Activated T-cell treated with anti-CD3 and anti-CD28 coated beads, Interleukin-2, amount 50 U/mL, for 24 hours (primary cell): ENCODE measurements at regions not wholly inside any gene's neighbourhood (a gene's known extent, or its start where the extent isn't known, plus 50 kb on each side); places are given as distances from the start of the nearest gene placed in this dataset.
"Not testable (repeated sequence)": the region's sequence is repeated elsewhere in the genome, so short reads cannot be mapped to it uniquely, and the experiment has no call there.

ENCODE experiments used
- DNase-seq: peaks from one replicate; pipeline ENCODE4 v3.0.0-alpha.2; 2020
- H3K27ac Mint-ChIP-seq: 2 replicates; pipeline ENCODE4 v1.8.0; 2020; ENCODE audit warnings: mild to moderate bottlenecking, mixed read lengths
- H3K27me3 Mint-ChIP-seq: 2 replicates; pipeline ENCODE4 v1.8.0; 2020; ENCODE audit warnings: mixed read lengths
- H3K36me3 Mint-ChIP-seq: 2 replicates; pipeline ENCODE4 v1.8.0; 2020; ENCODE audit warnings: low read depth, mixed read lengths
- H3K4me1 Mint-ChIP-seq: 2 replicates; pipeline ENCODE4 v1.8.0; 2020; ENCODE audit warnings: low read depth, mixed read lengths
- H3K4me3 Mint-ChIP-seq: 2 replicates; pipeline ENCODE4 v1.8.0; 2020; ENCODE audit warnings: mild to moderate bottlenecking, moderate library complexity, mixed read lengths
- H3K9me3 Mint-ChIP-seq: 2 replicates; pipeline ENCODE4 v1.8.0; 2020; ENCODE audit warnings: mixed read lengths

DNA sequence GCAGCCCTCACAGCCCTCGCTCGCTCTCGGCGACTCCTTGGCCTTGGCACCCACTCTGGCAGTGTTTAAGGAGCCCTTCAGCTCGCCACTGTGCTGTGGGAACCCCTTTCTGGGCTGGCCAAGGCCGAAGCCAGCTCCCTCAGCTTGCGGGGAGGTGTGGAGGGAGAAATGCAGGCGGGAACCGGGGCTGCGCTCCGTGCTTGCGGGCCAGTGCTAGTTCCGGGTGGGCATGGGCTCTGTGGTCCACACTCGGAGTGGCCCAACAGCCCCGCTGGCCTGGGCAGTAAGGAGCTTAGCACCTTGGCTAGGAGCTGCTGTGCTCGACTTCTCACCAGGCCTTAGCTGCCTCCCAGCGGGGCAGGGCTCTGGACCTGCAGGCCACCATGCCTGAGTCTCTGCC, 192.6 kb downstream of the COX18 start:
- no peak for DNase-seq
- H3K4me3 Mint-ChIP-seq: no peak overlapping the region
- H3K27me3 Mint-ChIP-seq: no peaks in the 10 kb centered on the region
- H3K4me1 Mint-ChIP-seq: no peaks in the 10 kb centered on the region
- H3K9me3 Mint-ChIP-seq: no peaks in the 10 kb centered on the region
- no peak overlapping the region for H3K27ac Mint-ChIP-seq
- H3K36me3 Mint-ChIP-seq: no peaks in the 10 kb centered on the region

DNA sequence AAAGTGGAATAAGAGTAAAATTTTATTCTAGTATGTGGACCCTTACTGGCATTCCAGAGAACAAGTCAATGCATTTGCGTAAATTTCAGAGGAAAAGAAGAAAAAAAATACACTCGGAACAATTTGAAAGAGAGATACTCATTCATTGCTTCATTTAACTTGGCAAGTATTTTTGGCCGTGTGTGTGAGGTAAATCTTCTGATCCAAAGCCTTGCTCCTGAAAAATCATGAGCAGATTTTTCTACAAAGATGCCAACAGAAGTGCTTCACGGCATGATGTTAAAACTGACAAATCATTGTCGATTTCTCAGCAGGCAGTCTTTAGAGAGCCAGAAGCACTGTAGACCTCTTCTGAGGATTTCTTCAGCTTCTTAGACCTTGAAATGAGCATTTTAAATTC, 194.0 kb downstream of the COX18 start:
- Mint-ChIP-seq H3K4me3 (no peak overlapping the region), H3K36me3 (no peaks in the 10 kb centered on the region), H3K27me3 (no peaks in the 10 kb centered on the region), H3K4me1 (no peaks in the 10 kb centered on the region), H3K9me3 (no peaks in the 10 kb centered on the region), H3K27ac (no peak overlapping the region)
- DNase-seq: no peak

DNA sequence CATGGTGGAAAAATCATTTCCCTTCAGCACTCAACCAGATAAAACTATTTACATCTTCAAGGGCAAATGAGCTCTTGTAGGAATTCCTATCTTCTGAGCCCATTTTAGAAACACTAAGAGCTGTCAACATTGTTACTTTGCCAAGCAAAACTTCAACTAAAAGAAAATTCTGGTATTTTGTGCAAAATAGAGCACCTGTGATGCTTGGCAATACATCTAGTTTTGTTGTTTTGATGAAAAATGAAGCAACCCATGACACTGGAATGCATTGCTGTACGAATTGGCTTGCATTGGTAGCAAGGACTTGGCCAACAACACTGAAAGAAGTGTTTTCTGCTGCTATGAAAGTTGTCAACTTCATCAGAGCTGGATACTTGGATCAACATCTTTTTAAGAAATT, 194.4 kb downstream of the COX18 start:
- no peak for DNase-seq
- Mint-ChIP-seq H3K27me3 (no peaks in the 10 kb centered on the region), H3K4me3 (no peak overlapping the region), H3K9me3 (no peaks in the 10 kb centered on the region), H3K4me1 (no peaks in the 10 kb centered on the region), H3K36me3 (no peaks in the 10 kb centered on the region), H3K27ac (no peak overlapping the region)

DNA sequence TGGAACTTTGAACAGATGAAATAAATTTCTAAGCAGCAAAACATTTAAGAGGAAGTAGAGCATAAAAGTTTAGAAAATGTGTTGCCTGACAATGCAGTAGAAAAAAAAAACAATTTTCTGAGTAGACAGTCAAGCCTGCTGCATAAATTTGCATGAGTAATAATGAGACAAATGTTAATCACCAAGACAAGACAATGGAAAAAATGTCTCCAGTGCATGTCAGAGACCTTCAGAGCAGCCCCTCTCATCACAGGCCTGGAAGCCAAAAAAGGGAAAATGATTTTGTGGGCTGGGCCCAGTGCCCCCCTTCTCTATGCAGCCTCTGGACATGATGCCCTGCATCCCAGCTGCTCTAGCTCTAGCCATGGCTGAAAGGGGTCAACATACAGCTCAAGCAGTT, 204.6 kb downstream of the COX18 start:
- Mint-ChIP-seq H3K27me3 (no peaks in the 10 kb centered on the region), H3K4me3 (no peak overlapping the region), H3K9me3 (peaks cover 10% of the 10 kb centered on the region), H3K27ac (peak overlapping the region; percentile 19), H3K36me3 (no peaks in the 10 kb centered on the region), H3K4me1 (peaks cover 10% of the 10 kb centered on the region)
- no peak for DNase-seq

DNA sequence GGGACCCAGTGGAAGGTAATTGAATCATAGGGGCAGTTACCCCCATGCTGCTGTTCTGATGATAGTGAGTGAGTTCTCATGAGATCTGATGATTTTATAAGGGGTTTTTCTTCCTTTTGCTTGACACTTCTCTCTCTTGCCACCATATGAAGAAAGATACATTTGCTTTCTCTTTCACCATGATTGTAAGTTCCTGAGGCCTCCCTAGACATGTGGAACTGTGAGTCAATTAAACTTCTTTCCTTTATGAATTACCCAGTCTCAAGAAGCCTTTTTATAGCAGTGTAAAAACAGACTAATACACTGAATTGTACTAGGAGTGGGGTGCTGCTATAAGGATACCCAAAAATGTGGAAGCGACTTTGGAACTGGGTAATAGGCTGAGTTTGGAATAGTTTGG, 205.2 kb downstream of the COX18 start:
- DNase-seq, H3K9me3 Mint-ChIP-seq, H3K4me3 Mint-ChIP-seq, H3K27me3 Mint-ChIP-seq, H3K36me3 Mint-ChIP-seq, H3K4me1 Mint-ChIP-seq: not testable (repeated sequence)
- peak overlapping the region; percentile 19 for H3K27ac Mint-ChIP-seq

GRCh38 chr4:72860766-72861165, 208.8 kb downstream of the COX18 start:
- H3K9me3 Mint-ChIP-seq: peaks cover 1% of the 10 kb centered on the region
- no peak for DNase-seq
- H3K27ac Mint-ChIP-seq: no peak overlapping the region
- no peak overlapping the region for H3K4me3 Mint-ChIP-seq
- H3K4me1 Mint-ChIP-seq: peaks cover 8% of the 10 kb centered on the region
- no peaks in the 10 kb centered on the region for H3K36me3 Mint-ChIP-seq
- no peaks in the 10 kb centered on the region for H3K27me3 Mint-ChIP-seq

GRCh38 chr4:72858328-72858727, 211.2 kb downstream of the COX18 start:
- no peaks in the 10 kb centered on the region for H3K4me1 Mint-ChIP-seq
- no peaks in the 10 kb centered on the region for H3K27me3 Mint-ChIP-seq
- no peaks in the 10 kb centered on the region for H3K9me3 Mint-ChIP-seq
- no peak overlapping the region for H3K4me3 Mint-ChIP-seq
- no peak overlapping the region for H3K27ac Mint-ChIP-seq
- no peaks in the 10 kb centered on the region for H3K36me3 Mint-ChIP-seq
- no peak for DNase-seq

- no peaks in the 10 kb centered on the region for H3K36me3 Mint-ChIP-seq
- H3K27me3 Mint-ChIP-seq: no peaks in the 10 kb centered on the region
- no peak for DNase-seq
- no peaks in the 10 kb centered on the region for H3K9me3 Mint-ChIP-seq
- no peaks in the 10 kb centered on the region for H3K4me1 Mint-ChIP-seq
- no peak overlapping the region for H3K27ac Mint-ChIP-seq
- H3K4me3 Mint-ChIP-seq: no peak overlapping the region
These were observed 211.7 kb downstream of the COX18 start for GRCh38 chr4:72857787-72858186.

- Mint-ChIP-seq H3K27me3 (no peaks in the 10 kb centered on the region), H3K4me1 (no peaks in the 10 kb centered on the region), H3K27ac (no peak overlapping the region), H3K9me3 (peaks cover 3% of the 10 kb centered on the region), H3K4me3 (no peak overlapping the region), H3K36me3 (no peaks in the 10 kb centered on the region)
- DNase-seq: no peak
These were observed 212.3 kb downstream of the COX18 start for GRCh38 chr4:72857216-72857615.

GRCh38 chr4:72846280-72847111, 223.0 kb downstream of the COX18 start:
- Mint-ChIP-seq H3K36me3 (no peaks in the 10 kb centered on the region), H3K4me1 (no peaks in the 10 kb centered on the region), H3K27ac (no peak overlapping the region), H3K4me3 (no peak overlapping the region), H3K27me3 (peaks cover 6% of the 10 kb centered on the region), H3K9me3 (no peaks in the 10 kb centered on the region)
- no peak for DNase-seq

DNA sequence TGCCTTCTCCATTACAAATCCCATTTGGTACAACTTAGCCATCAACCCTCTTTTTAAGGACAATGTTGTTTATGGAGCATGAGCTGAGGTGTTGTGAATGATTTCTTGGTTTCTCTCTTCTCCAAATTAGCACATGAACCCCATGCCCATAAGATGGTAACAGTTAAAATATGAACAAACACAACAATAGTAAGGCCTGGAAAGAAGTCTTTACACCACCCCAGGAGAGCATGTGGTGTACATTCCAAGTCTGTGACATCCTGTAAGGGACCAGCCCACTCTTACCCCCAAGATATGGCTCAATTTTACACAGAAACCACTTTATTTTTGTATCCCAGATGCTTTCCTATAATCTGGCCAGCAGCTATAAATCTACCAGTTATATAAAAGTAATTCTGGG, 226.1 kb downstream of the COX18 start:
- Mint-ChIP-seq H3K9me3 (no peaks in the 10 kb centered on the region), H3K27ac (no peak overlapping the region), H3K27me3 (peaks cover 6% of the 10 kb centered on the region), H3K36me3 (no peaks in the 10 kb centered on the region), H3K4me3 (no peak overlapping the region), H3K4me1 (no peaks in the 10 kb centered on the region)
- DNase-seq: no peak

DNA sequence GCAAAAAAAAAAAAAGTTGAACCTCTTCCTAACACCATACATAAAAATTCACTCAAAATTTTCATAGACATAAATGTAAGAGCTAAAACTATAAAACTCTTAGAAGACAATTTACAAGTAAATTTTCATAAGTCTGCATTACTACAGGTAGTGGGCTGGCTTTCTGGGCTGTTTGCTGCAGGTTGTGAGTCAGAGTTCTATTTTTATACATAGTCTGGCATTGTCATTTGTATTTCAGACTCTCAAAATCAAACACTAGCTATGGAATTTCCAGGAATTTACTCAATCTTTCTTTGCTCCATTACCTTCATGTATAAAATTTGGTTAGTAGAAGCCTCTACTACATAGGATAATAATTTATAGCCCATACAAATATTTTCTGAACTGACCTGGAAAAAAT, 227.2 kb downstream of the COX18 start:
- Mint-ChIP-seq H3K36me3 (no peaks in the 10 kb centered on the region), H3K4me1 (no peaks in the 10 kb centered on the region), H3K4me3 (no peak overlapping the region), H3K27me3 (peaks cover 4% of the 10 kb centered on the region), H3K27ac (no peak overlapping the region), H3K9me3 (no peaks in the 10 kb centered on the region)
- DNase-seq: no peak

GRCh38 chr4:72840166-72840565, 229.3 kb downstream of the COX18 start:
- not testable (repeated sequence) for H3K4me3 Mint-ChIP-seq, H3K27ac Mint-ChIP-seq, H3K9me3 Mint-ChIP-seq, DNase-seq, H3K36me3 Mint-ChIP-seq, H3K27me3 Mint-ChIP-seq, H3K4me1 Mint-ChIP-seq

DNA sequence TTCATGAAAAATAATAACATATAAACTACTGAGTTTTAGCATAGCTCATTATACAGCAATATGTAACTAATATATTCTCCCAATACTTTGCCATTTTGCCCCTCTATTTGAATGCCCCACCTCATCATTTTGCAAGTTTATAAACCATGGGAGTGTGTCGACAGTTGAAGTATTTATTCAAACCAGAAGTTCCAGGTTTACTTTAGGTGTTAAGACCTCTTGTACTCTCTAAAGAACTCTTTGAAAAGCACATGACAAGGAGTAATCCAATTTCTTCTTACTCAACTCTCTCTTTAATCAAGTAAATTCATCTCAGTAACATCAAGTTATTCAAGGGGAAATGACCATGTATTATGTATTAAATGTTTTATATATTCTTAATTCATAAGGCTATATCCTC, 240.7 kb downstream of the COX18 start:
- no peak for DNase-seq

GRCh38 chr4:72827968-72828367, 241.5 kb downstream of the COX18 start:
- Mint-ChIP-seq H3K27me3 (no peaks in the 10 kb centered on the region), H3K36me3 (no peaks in the 10 kb centered on the region), H3K4me3 (no peak overlapping the region), H3K9me3 (peaks cover 4% of the 10 kb centered on the region), H3K4me1 (no peaks in the 10 kb centered on the region), H3K27ac (no peak overlapping the region)
- DNase-seq: no peak

More for the DNA sequence above, 240.7 kb downstream of the COX18 start:
- H3K27me3 Mint-ChIP-seq: no peaks in the 10 kb centered on the region
- H3K4me3 Mint-ChIP-seq: no peak overlapping the region
- H3K36me3 Mint-ChIP-seq: no peaks in the 10 kb centered on the region
- H3K4me1 Mint-ChIP-seq: no peaks in the 10 kb centered on the region
- peaks cover 4% of the 10 kb centered on the region for H3K9me3 Mint-ChIP-seq
- no peak overlapping the region for H3K27ac Mint-ChIP-seq

DNA sequence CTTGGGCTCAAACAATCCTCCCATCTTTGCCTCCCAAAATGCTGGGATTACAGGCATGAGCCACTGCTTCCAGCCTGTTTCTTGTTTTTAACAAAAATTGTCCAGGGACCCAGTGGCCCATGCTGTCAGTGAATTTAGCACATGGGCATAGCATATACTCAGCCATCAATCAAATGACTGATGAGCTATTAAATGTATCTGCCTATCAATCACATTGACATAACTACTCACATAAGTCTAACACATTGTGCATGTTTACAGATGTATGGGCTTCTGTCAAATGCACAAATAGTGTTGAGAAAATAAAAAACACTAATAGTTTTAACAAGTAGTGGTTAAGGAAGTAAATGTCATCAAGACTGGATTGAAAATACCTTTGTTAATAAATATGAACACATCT, 249.4 kb downstream of the COX18 start:
- no peak for DNase-seq
- H3K27me3 Mint-ChIP-seq: no peaks in the 10 kb centered on the region
- no peaks in the 10 kb centered on the region for H3K4me1 Mint-ChIP-seq
- no peak overlapping the region for H3K4me3 Mint-ChIP-seq
- no peaks in the 10 kb centered on the region for H3K9me3 Mint-ChIP-seq
- no peak overlapping the region for H3K27ac Mint-ChIP-seq
- no peaks in the 10 kb centered on the region for H3K36me3 Mint-ChIP-seq
